Central memory CD8-positive, alpha-beta T cell (primary cell): ENCODE measurements at regions not wholly inside any gene's neighbourhood (a gene's known extent, or its start where the extent isn't known, plus 50 kb on each side); places are given as distances from the start of the nearest gene placed in this dataset.

ENCODE experiments used
- ATAC-seq: fragments of 150-1000 bp; cut with Tn5 transposase; replicated peaks from 2 replicates; pipeline ENCODE4 v1.10.0; 2022; ENCODE audit warnings: mild to moderate bottlenecking, moderate FRiP score, moderate number of reproducible peaks; ENCODE audit not compliant: poor library complexity, severe bottlenecking; ENCODE audit errors: extremely low read depth
- DNase-seq, 2 donors: peaks; one replicate each; pipeline ENCODE4 v3.0.0; 2021; ENCODE audit warnings: low spot score in 2 of 2
- H3K27ac Mint-ChIP-seq: one replicate; pipeline ENCODE4 v1.8.0; 2022; ENCODE audit warnings: low read depth, mild to moderate bottlenecking, moderate library complexity, mixed read lengths
- H3K27me3 Mint-ChIP-seq: one replicate; pipeline ENCODE4 v1.8.0; 2022; ENCODE audit warnings: mixed read lengths
- H3K36me3 Mint-ChIP-seq: one replicate; pipeline ENCODE4 v1.8.0; 2022; ENCODE audit warnings: mild to moderate bottlenecking, moderate library complexity, mixed read lengths; ENCODE audit not compliant: insufficient read depth
- H3K4me1 Mint-ChIP-seq: one replicate; pipeline ENCODE4 v1.8.0; 2022; ENCODE audit warnings: mixed read lengths
- H3K4me3 Mint-ChIP-seq: one replicate; pipeline ENCODE4 v1.8.0; 2022; ENCODE audit warnings: mild to moderate bottlenecking, moderate library complexity, mixed read lengths
- H3K9me3 Mint-ChIP-seq: one replicate; pipeline ENCODE4 v1.8.0; 2022; ENCODE audit warnings: mixed read lengths

DNA sequence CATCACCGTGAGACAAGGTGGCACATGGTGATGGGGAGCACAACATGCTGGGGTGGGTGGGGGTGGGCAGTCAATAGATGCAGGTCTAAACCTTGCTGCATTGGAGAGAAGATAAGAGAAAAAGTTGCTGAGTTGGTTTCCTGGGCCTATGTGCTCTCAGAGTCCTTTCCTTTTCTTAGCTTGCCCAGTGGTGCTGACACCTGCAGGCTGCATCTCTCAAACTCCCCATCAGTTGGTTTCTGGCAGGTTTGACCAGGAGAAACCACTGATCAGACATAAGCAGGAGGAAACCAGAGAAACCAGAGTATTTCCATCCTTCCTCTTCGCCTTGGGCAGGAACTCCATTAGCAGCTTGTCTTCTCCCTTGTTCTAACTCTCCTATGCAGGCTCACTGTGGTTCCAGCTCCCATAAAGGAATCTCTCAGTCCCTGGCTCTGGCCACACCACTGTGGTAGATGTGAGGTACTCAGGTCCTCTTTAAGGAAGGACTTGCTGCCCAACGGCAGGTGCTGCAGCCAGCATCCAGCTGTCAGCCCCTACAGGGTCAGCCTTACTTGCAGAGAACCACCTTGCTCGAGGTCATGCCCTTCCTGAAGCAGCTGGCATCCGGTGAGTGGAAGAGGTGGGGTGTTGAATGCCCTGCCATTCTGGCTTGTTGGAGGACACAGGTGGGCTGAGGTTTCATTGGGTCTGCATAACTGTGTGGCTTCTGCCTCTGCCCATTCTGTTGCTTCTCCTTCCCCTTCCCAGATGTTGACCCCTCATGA, 172.3 kb upstream of the ANKRD28 start:
- H3K27ac Mint-ChIP-seq = no peak overlapping the region
- ATAC-seq = no peak
- H3K4me1 Mint-ChIP-seq = no peaks in the 10 kb centered on the region

DNA sequence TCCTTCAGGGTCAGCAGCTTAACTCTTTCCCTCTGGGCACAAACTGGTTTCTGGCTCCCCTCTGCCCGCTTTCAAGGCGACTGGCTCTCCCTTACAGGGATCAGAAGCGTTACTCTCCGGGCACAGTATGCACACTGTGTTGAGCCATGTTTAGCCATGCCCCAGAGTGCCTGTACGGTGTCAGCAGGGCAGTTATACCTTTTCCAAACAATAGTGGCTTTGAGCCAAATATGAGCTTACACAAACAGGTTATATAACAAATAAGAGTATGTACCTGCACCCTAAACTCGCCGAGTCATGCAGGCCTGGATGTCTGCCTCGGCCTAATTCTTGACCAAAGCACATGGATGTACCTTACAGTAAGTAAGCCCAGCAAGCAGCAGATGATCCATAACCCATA, 175.6 kb upstream of the ANKRD28 start:
- no peaks in the 10 kb centered on the region for H3K36me3 Mint-ChIP-seq
- no peaks in the 10 kb centered on the region for H3K9me3 Mint-ChIP-seq
- no peak overlapping the region for H3K27ac Mint-ChIP-seq
- DNase-seq (no peak), ATAC-seq (no peak)
- H3K4me3 Mint-ChIP-seq = no peak overlapping the region
- no peaks in the 10 kb centered on the region for H3K4me1 Mint-ChIP-seq
- H3K27me3 Mint-ChIP-seq = peaks cover 20% of the 10 kb centered on the region

More for the DNA sequence above, 172.3 kb upstream of the ANKRD28 start:
- peaks cover 20% of the 10 kb centered on the region for H3K27me3 Mint-ChIP-seq
- DNase-seq = no peak
- no peaks in the 10 kb centered on the region for H3K36me3 Mint-ChIP-seq
- H3K4me3 Mint-ChIP-seq = no peak overlapping the region
- no peaks in the 10 kb centered on the region for H3K9me3 Mint-ChIP-seq

DNA sequence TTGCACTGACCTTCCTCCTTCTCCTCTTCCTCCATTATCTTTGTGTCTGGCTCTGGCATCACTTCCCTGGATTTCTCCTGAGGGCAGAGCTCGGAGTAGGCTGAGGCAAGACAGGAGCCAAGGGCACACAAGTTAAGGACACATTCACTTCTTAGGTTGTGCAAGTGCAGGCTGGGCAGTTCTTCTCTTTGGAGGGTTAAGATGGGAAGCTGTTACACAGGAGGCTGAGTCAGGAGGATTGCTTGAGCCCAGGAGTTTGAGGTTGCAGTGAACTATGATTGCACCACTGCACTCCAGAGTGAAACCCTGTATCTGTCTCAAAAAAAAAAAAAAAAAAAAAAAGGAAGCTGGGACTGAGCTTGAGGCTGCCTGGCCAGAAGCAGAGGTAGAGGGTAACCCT, 176.2 kb upstream of the ANKRD28 start:
- H3K9me3 Mint-ChIP-seq = no peaks in the 10 kb centered on the region
- no peak for ATAC-seq
- H3K4me1 Mint-ChIP-seq = no peaks in the 10 kb centered on the region

GRCh38 chr3:15974647-15975046, 176.9 kb upstream of the ANKRD28 start:
- Mint-ChIP-seq H3K4me3 (no peak overlapping the region), H3K27me3 (peaks cover 12% of the 10 kb centered on the region), H3K36me3 (no peaks in the 10 kb centered on the region), H3K4me1 (no peaks in the 10 kb centered on the region), H3K27ac (no peak overlapping the region), H3K9me3 (no peaks in the 10 kb centered on the region)
- DNase-seq (no peak), ATAC-seq (no peak)

More for the DNA sequence above, 176.2 kb upstream of the ANKRD28 start:
- no peak overlapping the region for H3K27ac Mint-ChIP-seq
- no peaks in the 10 kb centered on the region for H3K36me3 Mint-ChIP-seq
- no peak for DNase-seq
- H3K4me3 Mint-ChIP-seq = no peak overlapping the region
- H3K27me3 Mint-ChIP-seq = peaks cover 16% of the 10 kb centered on the region

DNA sequence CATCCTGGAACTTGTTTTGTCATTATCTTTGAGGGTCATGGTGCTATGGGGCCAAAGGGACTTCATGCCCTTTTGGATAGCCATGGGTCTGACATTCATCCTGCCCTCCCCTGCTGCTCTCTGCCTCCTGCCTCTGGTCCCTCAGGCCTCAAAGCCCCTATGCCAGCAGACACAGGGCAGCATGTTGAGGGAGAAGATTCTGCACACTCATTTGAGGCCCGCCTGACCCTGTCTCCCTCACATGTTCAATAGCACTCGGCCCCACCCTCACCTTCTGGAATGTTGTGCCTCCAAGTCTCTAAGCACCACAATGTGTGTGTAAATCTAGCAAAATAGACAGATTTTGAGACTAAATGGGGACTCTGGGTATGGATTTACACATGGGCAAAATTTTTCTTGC, 178.7 kb upstream of the ANKRD28 start:
- DNase-seq (no peak), ATAC-seq (no peak)
- Mint-ChIP-seq H3K4me1 (no peaks in the 10 kb centered on the region), H3K27ac (no peak overlapping the region), H3K9me3 (no peaks in the 10 kb centered on the region), H3K27me3 (peaks cover 8% of the 10 kb centered on the region), H3K36me3 (no peaks in the 10 kb centered on the region), H3K4me3 (no peak overlapping the region)

DNA sequence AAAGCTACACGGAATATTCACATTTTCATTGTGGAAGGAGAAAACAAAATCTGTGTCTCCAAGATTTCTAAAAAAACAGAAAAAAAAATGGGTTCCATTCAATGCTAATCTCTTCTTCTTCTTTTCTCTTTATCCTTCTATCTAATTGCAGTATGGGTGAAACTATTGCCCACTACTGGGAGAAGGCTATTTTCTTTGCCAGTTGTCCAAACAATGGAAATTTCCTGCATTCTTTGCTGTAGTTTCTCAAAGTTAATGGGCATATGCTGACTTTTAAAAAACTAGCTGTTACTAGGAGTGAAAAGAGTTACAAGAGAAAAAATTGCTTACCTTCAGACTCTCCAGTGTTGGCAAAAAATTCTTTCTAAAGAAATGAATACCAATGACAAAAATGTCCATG, 179.3 kb upstream of the ANKRD28 start:
- Mint-ChIP-seq H3K27ac (no peak overlapping the region), H3K4me3 (no peak overlapping the region), H3K4me1 (no peaks in the 10 kb centered on the region), H3K9me3 (no peaks in the 10 kb centered on the region), H3K36me3 (no peaks in the 10 kb centered on the region), H3K27me3 (peaks cover 2% of the 10 kb centered on the region)
- ATAC-seq = no peak
- DNase-seq = no peak

DNA sequence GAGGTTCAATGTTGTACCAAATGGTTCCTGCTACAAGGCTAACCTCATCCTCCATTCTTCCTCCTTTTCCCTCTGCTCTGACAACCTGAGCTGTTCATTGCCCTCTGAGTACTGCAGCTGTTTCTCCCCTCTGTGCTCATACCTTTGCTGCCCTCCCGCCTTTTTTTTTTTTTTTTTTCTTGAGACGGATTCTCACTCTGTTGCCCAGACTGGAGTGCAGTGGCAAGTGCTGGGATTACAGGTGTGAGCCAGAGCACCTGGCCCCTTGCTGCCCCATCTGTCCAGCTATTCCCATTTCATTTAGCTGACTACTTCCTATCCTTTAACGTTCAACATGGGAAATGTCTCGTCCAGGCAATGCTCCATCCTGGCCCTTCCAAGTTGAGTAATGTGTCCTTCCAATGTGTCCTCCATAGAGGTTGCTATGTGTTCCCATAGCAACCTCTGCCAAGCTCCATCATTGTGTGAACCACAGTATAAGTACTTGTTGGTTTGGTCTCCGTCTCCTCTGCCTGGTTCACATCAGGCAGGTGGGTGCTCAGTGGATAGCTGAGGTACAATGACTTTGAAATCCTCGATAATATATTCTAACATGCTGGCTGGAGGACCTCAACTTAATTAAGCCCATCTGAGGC, 179.9 kb upstream of the ANKRD28 start:
- Mint-ChIP-seq H3K36me3 (no peaks in the 10 kb centered on the region), H3K27me3 (no peaks in the 10 kb centered on the region), H3K27ac (no peak overlapping the region), H3K4me1 (no peaks in the 10 kb centered on the region), H3K4me3 (no peak overlapping the region), H3K9me3 (no peaks in the 10 kb centered on the region)
- DNase-seq (no peak), ATAC-seq (no peak)

- no peaks in the 10 kb centered on the region for H3K4me1 Mint-ChIP-seq
- H3K27me3 Mint-ChIP-seq = no peaks in the 10 kb centered on the region
- no peaks in the 10 kb centered on the region for H3K36me3 Mint-ChIP-seq
- no peak overlapping the region for H3K4me3 Mint-ChIP-seq
- no peak overlapping the region for H3K27ac Mint-ChIP-seq
- no peak for ATAC-seq
- no peaks in the 10 kb centered on the region for H3K9me3 Mint-ChIP-seq
- no peak for DNase-seq
Measured at GRCh38 chr3:15978801-15979200, 181.0 kb upstream of the ANKRD28 start.

GRCh38 chr3:15979495-15979894, 181.7 kb upstream of the ANKRD28 start:
- no peak for ATAC-seq
- Mint-ChIP-seq H3K36me3 (no peaks in the 10 kb centered on the region), H3K27me3 (no peaks in the 10 kb centered on the region), H3K27ac (no peak overlapping the region), H3K9me3 (no peaks in the 10 kb centered on the region), H3K4me1 (no peaks in the 10 kb centered on the region), H3K4me3 (no peak overlapping the region)
- no peak for DNase-seq

GRCh38 chr3:15979900-15980299, 182.1 kb upstream of the ANKRD28 start:
- H3K27ac Mint-ChIP-seq = no peak overlapping the region

DNA sequence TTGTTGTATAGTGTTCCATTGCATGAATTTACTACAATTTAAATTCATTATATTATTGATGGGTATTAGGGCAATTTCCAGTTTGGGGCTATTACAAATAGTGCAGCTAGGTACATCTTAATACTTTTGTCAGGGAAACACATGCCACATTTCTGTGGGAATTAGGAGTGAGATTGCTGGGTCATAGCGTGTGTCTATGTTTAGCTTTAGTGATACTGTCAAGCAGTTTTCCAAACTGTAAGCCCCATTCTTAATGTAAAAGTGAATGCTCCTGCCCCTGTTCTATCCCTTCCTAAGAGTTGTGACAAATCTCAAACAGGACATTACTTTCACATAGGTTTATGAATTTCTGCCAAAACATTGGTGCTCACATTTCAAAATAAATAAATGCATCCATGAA, 184.5 kb upstream of the ANKRD28 start:
- Mint-ChIP-seq H3K27me3 (peaks cover 27% of the 10 kb centered on the region), H3K36me3 (peaks cover 2% of the 10 kb centered on the region), H3K27ac (no peak overlapping the region), H3K4me1 (no peaks in the 10 kb centered on the region), H3K4me3 (no peak overlapping the region), H3K9me3 (peaks cover 7% of the 10 kb centered on the region)
- ATAC-seq (no peak), DNase-seq (no peak)

More at GRCh38 chr3:15979900-15980299, 182.1 kb upstream of the ANKRD28 start:
- Mint-ChIP-seq H3K27me3 (peaks cover 3% of the 10 kb centered on the region), H3K36me3 (no peaks in the 10 kb centered on the region), H3K4me3 (no peak overlapping the region), H3K9me3 (no peaks in the 10 kb centered on the region), H3K4me1 (no peaks in the 10 kb centered on the region)
- DNase-seq (no peak), ATAC-seq (no peak)

- H3K36me3 Mint-ChIP-seq = peaks cover 2% of the 10 kb centered on the region
- H3K4me3 Mint-ChIP-seq = no peak overlapping the region
- H3K4me1 Mint-ChIP-seq = no peaks in the 10 kb centered on the region
- peaks cover 32% of the 10 kb centered on the region for H3K27me3 Mint-ChIP-seq
- DNase-seq (no peak), ATAC-seq (no peak)
- peaks cover 8% of the 10 kb centered on the region for H3K9me3 Mint-ChIP-seq
- H3K27ac Mint-ChIP-seq = no peak overlapping the region
Measured at GRCh38 chr3:15982667-15983196, 185.0 kb upstream of the ANKRD28 start.

- no peak for ATAC-seq
- Mint-ChIP-seq H3K9me3 (peaks cover 8% of the 10 kb centered on the region), H3K4me3 (no peak overlapping the region), H3K36me3 (peaks cover 2% of the 10 kb centered on the region), H3K27me3 (peaks cover 35% of the 10 kb centered on the region), H3K4me1 (no peaks in the 10 kb centered on the region), H3K27ac (no peak overlapping the region)
- DNase-seq = no peak
Measured at GRCh38 chr3:15983232-15983631, 185.5 kb upstream of the ANKRD28 start.
